Stimulated activated CD8-positive, alpha-beta memory T cell treated with anti-CD3 and anti-CD28 coated beads, Interleukin-4, amount 100 ng/mL, for 4 hours (primary cell): ENCODE measurements at regions not wholly inside any gene's neighbourhood (a gene's known extent, or its start where the extent isn't known, plus 50 kb on each side); places are given as distances from the start of the nearest gene placed in this dataset.

Experiments used
- DNase-seq, 2 donors: peaks; one replicate each; pipeline ENCODE4 v3.0.0-alpha.2; 2020; ENCODE audit warnings: low read depth in 2 of 2, low spot score in 1 of 2

GRCh38 chr12:124448241-124448954, 119.0 kb downstream of the NCOR2 start:
- DNase-seq, result no peak

GRCh38 chr12:124446364-124446763, 121.0 kb downstream of the NCOR2 start:
- no peak for DNase-seq

DNA sequence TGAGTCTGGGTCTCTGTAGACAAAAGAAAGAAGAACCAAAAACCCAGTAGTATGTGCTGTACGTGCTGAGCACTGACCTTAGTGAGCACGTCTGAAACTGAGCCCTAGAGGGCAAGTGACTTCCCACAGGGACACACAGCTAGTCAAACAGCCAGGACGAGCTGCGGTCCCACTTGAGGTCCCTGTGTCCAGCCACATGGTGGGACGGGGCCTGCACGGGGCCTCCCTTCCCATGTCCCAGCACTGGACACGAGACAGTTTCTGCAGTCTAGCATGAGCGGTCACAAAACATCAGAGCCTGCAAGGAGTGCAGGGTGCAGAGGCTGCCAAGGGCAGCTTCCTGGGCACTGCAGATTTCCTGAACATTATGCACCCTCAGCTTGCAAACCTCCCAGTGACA, 121.6 kb downstream of the NCOR2 start:
- no peak for DNase-seq

GRCh38 chr12:124445121-124445718, 122.2 kb downstream of the NCOR2 start:
- DNase-seq, result no peak

DNA sequence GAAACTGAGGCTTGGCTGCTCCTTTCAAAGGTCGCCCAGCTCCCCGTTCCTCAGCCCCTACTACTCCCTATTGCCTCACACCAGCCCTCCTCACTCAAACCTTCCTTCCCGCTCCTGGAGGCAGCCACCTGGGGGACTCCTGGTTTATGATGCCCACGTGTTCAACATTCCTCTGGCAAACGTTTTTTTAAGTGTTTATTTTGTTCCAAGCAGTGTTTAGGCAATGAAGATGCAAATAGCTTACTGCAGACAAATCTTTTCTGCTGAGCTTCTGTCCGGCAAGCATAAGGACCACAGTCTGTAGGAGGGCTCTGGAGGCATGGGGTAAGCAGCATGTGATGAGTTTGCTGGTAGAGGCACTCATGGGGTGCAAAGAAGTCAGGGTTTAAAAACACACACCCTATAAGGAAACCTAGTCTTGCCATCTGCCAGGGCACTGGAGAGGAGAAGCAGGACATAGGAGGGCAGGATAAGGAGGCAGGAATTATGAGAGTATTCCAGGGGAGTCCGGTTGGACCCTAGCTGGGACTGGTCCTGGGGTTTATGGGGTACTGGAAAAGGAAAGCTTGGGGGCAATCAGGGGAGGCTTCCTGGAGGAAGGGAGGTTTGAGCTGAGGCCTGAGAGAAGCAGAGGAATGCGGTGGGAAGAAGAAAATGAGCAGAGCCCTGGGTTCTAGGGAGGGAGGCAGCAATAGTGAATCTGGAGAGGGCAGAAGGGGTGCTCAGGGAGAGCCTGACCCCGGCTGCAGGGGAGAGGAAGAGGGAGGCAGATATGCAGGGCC, 123.3 kb downstream of the NCOR2 start:
- no peak for DNase-seq

DNA sequence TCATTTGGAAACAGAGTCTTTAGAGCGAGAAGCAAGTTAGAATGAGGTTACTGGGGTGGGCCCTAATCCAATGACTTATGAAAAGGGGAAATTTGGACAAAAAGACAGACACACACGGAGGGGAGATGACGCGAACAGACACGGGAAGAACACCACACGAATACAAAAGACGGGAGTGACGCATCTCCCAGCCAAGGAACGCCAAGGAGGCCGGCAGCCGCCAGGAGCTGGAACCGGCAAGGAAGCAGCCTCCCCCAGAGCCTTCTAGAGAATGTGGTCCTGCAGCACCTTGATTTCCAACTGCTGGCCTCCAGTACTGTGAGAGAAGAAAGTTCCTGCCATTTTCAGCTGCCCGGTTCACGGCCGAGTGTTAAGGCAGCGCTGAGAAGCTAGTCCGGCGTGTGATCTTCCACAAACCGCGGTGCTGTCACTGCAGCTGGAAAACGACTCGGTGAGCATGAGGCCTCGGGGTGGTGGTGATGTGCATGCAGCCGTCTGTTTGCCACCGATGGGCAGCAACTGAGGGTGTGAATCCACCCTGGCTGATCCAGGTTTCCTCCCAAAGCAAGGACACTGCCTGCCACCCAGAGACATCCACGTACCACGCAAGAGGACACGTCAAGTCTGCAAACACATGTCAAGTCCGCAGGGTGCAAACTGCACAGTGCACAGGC, 124.5 kb downstream of the NCOR2 start:
- DNase-seq, result no peak

DNA sequence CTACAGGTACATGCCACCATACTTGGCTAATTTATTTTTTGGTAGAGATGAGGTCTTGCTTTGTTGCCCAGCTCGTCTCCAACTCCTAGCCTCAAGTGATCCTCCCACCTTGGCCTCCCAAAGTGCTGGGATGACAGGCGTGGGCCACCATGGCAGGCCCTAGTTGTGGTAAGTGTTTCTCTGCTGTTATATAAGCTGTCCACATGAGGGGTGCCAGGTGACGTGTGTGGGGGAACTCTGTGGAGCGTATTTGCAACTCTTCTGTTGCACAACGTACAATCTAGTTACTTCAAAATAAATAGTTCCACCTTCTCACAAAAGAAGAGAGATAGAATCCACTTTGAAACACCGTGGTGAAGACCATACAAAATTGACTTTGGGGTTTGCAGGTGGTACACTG, 125.1 kb downstream of the NCOR2 start:
- DNase-seq, result no peak

GRCh38 chr12:124441443-124442194, 125.8 kb downstream of the NCOR2 start:
- DNase-seq, result no peak

DNA sequence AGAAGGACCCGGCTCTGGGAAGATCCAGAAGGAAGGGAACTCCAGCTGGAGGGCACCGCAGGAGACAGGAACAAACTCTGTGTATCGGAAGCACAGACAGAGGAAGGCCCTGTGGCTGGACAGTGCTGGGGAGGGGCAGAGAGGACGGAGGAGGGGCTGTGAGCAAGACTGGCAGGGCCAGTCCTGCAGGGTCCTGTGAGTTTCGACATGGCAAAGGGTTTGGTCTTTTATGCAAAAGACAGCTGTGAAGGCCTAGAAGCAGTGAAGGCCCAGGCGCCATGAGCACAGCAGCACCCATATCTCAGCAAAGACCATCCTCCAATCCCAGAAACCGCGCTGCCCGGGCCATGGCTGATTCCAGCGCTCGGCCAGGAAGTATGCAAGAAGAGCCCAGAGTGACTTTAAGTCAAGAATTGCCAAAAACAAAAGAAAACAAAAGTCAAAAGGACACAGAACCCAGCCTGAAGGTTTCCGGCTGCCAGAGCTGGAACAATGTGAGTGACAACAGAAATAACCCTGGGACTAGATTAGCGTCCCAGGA, 126.5 kb downstream of the NCOR2 start:
- DNase-seq, result no peak

DNA sequence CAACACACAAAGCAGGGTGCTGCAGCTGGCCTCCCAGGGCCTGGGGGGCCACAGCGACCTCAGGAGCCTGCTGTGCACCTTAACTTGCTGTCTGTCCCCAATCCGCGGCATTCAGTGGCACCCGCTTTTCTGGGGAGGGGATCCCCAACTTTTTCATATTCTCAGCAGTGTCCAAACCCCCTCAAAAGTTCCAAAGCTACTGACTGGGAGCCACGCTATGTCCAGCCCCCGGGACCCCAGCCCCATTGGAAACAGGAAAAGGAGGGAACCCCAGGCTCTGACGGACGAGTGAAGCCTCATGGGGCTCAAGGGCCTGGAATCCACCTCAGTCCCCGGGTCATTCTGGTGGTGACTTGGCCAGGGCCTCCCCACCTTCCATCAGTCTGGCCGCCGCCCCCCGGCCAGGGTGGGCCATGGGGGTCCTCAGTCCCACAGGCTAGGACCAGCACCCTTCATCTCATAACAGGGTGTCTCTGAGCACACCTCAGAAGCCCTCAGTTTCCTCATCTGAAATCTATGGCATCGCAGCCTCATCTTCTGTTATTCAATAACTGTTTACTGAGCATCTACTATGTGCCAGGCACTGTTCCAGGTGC, 127.3 kb downstream of the NCOR2 start:
- DNase-seq, result no peak

GRCh38 chr12:124438437-124439056, 128.9 kb downstream of the NCOR2 start:
- DNase-seq, result no peak

DNA sequence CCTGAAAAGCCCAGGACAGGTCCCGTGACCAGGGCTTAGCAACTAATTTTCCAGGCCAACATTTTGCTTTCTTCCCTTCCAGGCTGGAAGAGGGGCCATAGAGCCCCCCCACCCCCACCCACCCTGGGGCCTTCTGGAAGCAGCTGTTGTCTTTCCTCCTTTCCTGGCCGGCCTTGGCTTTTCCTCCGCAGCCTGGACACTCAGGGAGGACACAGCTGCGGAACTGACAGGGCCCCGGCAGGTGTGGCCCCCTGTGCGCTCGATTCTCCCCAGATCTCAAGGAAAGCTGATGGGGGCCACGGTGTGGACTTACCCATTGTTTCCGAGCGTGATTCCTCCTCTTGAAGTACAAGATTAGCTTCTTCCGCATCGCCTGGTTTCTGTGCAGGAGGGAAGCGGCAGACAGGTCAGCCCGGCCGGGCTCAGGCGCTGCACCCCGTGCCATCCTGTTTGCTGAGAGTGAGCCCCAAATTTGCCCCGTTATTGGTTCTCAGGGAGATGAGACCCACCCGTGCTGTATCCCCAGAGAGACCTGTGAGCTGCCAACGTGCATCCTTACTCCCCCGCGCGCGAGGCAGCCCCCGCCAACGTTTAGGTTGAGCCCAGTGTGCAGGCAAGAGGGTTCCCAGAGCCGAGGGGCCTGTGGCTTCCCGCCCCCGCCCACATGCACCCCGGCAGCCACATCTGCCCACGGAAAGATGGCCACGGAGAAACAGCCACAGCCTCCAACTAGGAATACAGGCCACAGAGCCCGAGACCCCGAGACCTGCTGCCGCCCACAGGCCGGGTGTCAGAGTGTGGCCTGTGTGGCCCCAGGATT, 129.6 kb downstream of the NCOR2 start:
- no peak for DNase-seq

DNA sequence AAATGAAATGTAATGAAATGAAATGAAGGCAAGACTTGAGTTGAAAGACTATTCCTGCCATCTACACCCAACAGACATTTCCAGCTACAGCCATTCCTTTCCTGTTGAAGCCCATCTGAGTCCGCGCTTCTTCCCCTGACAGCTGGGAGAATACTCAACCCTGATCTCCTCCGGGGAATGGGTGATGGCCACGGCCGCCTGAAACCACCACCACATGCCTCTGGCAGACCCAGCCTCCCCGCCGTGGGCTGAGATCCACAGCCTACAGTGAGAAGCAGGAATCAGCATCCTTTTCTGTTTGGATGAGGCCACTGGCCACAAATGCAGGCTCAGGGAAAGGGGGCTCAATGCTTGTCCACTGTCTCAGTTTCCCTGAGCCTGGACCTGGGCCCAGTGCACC, 130.3 kb downstream of the NCOR2 start:
- DNase-seq, result no peak

- no peak for DNase-seq
These were observed 131.0 kb downstream of the NCOR2 start for GRCh38 chr12:124436366-124436765.

GRCh38 chr12:124435806-124436345, 131.5 kb downstream of the NCOR2 start:
- DNase-seq, result no peak

- no peak for DNase-seq
These were observed 132.2 kb downstream of the NCOR2 start for GRCh38 chr12:124434951-124435805.

GRCh38 chr12:124434354-124434753, 133.1 kb downstream of the NCOR2 start:
- DNase-seq, result no peak

DNA sequence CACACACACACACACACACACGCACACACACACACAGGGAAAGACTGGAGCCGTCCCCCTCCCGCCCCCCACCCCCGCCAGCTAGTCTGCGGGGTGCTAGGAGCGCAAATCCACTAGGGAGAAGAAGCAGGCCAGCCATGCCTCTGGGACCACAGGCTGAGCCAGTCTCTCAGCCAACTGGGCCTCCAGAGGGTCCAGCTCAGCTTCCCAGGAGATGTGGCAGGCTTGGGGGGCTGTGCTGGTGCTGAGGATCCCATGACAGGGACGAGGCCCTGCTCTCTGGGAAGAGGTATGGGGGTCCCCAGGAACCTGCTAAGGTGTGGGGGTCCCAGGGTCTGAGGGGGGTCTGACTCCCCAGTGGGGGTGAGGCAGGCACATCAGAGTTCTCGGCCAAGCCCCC, 133.5 kb downstream of the NCOR2 start:
- no peak for DNase-seq
